LNCAP (cell line): ENCODE measurements at regions not wholly inside any gene's neighbourhood (a gene's known extent, or its start where the extent isn't known, plus 50 kb on each side); places are given as distances from the start of the nearest gene placed in this dataset.

Experiments used
- CTCF ChIP-seq: fragments of 450-650 bp; IDR thresholded peaks from 2 replicates; pipeline ENCODE4 v1.5.1; 2017; ENCODE audit warnings: mild to moderate bottlenecking

- no peak for TF ChIP-seq CTCF
Observed at GRCh38 chr9:118273048-118273447, 568.8 kb downstream of the TLR4 start.

GRCh38 chr9:118276784-118277183, 572.6 kb downstream of the TLR4 start:
- TF ChIP-seq CTCF: no peak

DNA sequence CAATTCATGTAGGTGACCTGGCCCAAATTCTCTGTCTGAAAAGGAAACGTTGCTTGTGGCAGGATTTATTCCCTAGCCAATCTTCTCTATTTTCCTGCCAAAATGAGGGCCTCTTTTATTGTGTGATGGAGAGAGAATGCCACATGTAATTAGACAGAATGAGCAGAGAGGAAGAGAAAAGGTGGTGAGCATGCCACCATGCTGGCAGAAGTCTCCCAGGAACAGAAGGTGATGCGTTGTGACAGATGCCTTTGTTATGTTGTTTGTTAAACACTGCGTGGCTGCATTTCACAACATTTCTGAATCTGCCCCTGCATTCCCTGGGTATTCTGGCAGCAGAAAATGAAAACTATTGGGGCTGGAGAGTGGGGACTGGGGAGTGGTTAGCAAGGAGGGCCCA, 577.6 kb downstream of the TLR4 start:
- no peak for TF ChIP-seq CTCF

DNA sequence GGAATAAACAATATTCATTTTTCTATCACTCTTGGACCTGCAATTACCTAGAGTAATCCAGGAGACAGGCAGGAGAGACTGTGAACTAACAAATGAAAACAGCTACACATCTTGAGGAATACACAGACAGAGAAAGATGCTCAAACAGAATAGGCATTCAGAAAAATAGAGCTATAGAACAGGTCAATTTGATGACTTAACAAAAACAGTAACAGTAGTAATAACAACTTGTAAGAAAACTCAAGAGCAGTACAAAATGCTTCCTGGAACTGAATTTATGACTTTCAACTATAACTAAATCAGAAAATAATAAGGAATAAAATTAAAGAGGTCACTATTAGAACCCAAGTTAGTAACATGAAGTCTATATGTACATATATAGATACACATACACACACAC, 579.3 kb downstream of the TLR4 start:
- no peak for TF ChIP-seq CTCF

GRCh38 chr9:118290116-118290515, 585.9 kb downstream of the TLR4 start:
- no peak for TF ChIP-seq CTCF

GRCh38 chr9:118295413-118295812, 591.2 kb downstream of the TLR4 start:
- TF ChIP-seq CTCF: no peak

GRCh38 chr9:118302721-118303120, 598.5 kb downstream of the TLR4 start:
- no peak for TF ChIP-seq CTCF

- TF ChIP-seq CTCF: no peak
Observed at GRCh38 chr9:118303216-118303615, 599.0 kb downstream of the TLR4 start.
